Sigmoid colon (tissue), 6 donors: ENCODE measurements at regions not wholly inside any gene's neighbourhood (a gene's known extent, or its start where the extent isn't known, plus 50 kb on each side); places are given as distances from the start of the nearest gene placed in this dataset.

Source experiments
- DNase-seq: peaks from one replicate; pipeline ENCODE4 v3.0.0-alpha.2; 2019
- H3K27ac ChIP-seq, 4 donors: fragments of 200-600 bp; sonication (generic); one replicate each; pipeline ENCODE4 v1.5.1; 2016 to 2019; ENCODE audit warnings: mild to moderate bottlenecking in 1 of 4
- H3K27me3 ChIP-seq, 3 donors: fragments of 200-600 bp; sonication (generic); one replicate each; pipeline ENCODE4 v1.5.1; 2019; ENCODE audit warnings: mild to moderate bottlenecking in 1 of 3
- H3K36me3 ChIP-seq, 4 donors: fragments of 200-600 bp; sonication (generic); one replicate each; pipeline ENCODE4 v1.5.1; 2016 to 2019
- H3K4me1 ChIP-seq, 4 donors: fragments of 200-600 bp; sonication (generic); one replicate each; pipeline ENCODE4 v1.5.1; 2017 to 2019
- H3K4me3 ChIP-seq, 4 donors: fragments of 200-600 bp; sonication (generic); one replicate each; pipeline ENCODE4 v1.5.1; 2017 to 2019; ENCODE audit warnings: mild to moderate bottlenecking in 2 of 4, moderate library complexity in 1 of 4
- H3K9me3 ChIP-seq, 4 donors: fragments of 200-600 bp in 3 of 4; sonication (generic) in 3 of 4; one replicate each; pipeline versions ENCODE4 v1.5.1 to v1.6.1; 2013 to 2019
- EP300 ChIP-seq, 4 donors: sonication (generic); formaldehyde crosslinking; IDR thresholded peaks; one replicate each; pipeline ENCODE4 v1.6.1; 2017; ENCODE audit warnings: antibody characterized with exemption in 4 of 4
- POLR2A ChIP-seq, 2 donors: fragments of 450-650 bp; IDR thresholded peaks; one replicate each; pipeline ENCODE4 v1.6.1; 2016; ENCODE audit warnings: antibody characterized with exemption in 2 of 2, mild to moderate bottlenecking in 2 of 2, moderate library complexity in 2 of 2
- POLR2AphosphoS5 ChIP-seq, 4 donors: sonication (generic); formaldehyde crosslinking; IDR thresholded peaks; one replicate each; pipeline ENCODE4 v1.6.1; 2017; ENCODE audit warnings: antibody characterized with exemption in 4 of 4
- WGBS, 2 donors: extraction: QIAGEN DNeasy Blood & Tissue Kit; methylation state at CpG; one replicate each; pipeline ENCODE4 v1.1.7; 2013; 5-methylcytosine and 5-hydroxymethylcytosine counted together
- intact Hi-C: fragments of 100-400 bp; cut with DNase I; formaldehyde crosslinking; loops from one replicate; pipeline ENCODE4 v1.15.1; 2023
- TF ChIP-seq, protein P1 (sequence below), 4 experiments: fragments of 450-650 bp in 3 of 4; fragments of 200-600 bp in 1 of 4; IDR thresholded peaks; one replicate each; pipeline ENCODE4 v1.5.1; 2016 to 2019; ENCODE audit warnings: antibody characterized with exemption in 4 of 4, mild to moderate bottlenecking in 3 of 4, moderate library complexity in 2 of 4
- donor health status: healthy with polysubstance abuse.
- donor health status: healthy.

- no peaks in the 10 kb centered on the region for H3K36me3 ChIP-seq
- H3K27ac ChIP-seq = no peak overlapping the region
- H3K9me3 ChIP-seq = no peaks in the 10 kb centered on the region
- TF ChIP-seq, protein P1, sequence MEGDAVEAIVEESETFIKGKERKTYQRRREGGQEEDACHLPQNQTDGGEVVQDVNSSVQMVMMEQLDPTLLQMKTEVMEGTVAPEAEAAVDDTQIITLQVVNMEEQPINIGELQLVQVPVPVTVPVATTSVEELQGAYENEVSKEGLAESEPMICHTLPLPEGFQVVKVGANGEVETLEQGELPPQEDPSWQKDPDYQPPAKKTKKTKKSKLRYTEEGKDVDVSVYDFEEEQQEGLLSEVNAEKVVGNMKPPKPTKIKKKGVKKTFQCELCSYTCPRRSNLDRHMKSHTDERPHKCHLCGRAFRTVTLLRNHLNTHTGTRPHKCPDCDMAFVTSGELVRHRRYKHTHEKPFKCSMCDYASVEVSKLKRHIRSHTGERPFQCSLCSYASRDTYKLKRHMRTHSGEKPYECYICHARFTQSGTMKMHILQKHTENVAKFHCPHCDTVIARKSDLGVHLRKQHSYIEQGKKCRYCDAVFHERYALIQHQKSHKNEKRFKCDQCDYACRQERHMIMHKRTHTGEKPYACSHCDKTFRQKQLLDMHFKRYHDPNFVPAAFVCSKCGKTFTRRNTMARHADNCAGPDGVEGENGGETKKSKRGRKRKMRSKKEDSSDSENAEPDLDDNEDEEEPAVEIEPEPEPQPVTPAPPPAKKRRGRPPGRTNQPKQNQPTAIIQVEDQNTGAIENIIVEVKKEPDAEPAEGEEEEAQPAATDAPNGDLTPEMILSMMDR (IDR thresholded peaks at IDR 0.05) = no peak
- TF ChIP-seq POLR2AphosphoS5 (IDR thresholded peaks at IDR 0.05) (no peak), EP300 (IDR thresholded peaks at IDR 0.05) (no peak), POLR2A (IDR thresholded peaks at IDR 0.05) (no peak)
- WGBS, 2 donors = 15 to 50% methylated on average over 5 of the region's 5 CpGs
- no peaks in the 10 kb centered on the region for H3K4me1 ChIP-seq
- intact Hi-C loops = no loop called here
- H3K4me3 ChIP-seq = no peak overlapping the region
- DNase-seq = no peak
- no peaks in the 10 kb centered on the region for H3K27me3 ChIP-seq
Measured at GRCh38 chr2:44825702-44826101, 115.8 kb upstream of the SIX3 start.

GRCh38 chr2:44826601-44827000 lies 114.9 kb upstream of the SIX3 start:
- no peak overlapping the region for H3K4me3 ChIP-seq
- WGBS, 2 donors = 79 to 84% methylated on average over 3 of the region's 3 CpGs

GRCh38 chr2:44829771-44830170 lies 111.7 kb upstream of the SIX3 start:
- Histone ChIP-seq H3K27me3 (no peaks in the 10 kb centered on the region), H3K36me3 (no peaks in the 10 kb centered on the region), H3K4me3 (no peak overlapping the region), H3K9me3 (no peaks in the 10 kb centered on the region), H3K4me1 (no peaks in the 10 kb centered on the region), H3K27ac (no peak overlapping the region)
- DNase-seq = no peak
- WGBS, 2 donors = 95 to 96% methylated on average over 7 of the region's 7 CpGs
- TF ChIP-seq POLR2AphosphoS5 (IDR thresholded peaks at IDR 0.05) = no peak
- no peak for TF ChIP-seq POLR2A (IDR thresholded peaks at IDR 0.05)
- TF ChIP-seq, protein P1 (IDR thresholded peaks at IDR 0.05) = no peak
- intact Hi-C loops = no loop called here

More at GRCh38 chr2:44826601-44827000, 114.9 kb upstream of the SIX3 start:
- no peak for DNase-seq
- Histone ChIP-seq H3K27ac (no peak overlapping the region), H3K9me3 (no peaks in the 10 kb centered on the region), H3K4me1 (no peaks in the 10 kb centered on the region), H3K36me3 (no peaks in the 10 kb centered on the region), H3K27me3 (no peaks in the 10 kb centered on the region)
- TF ChIP-seq POLR2AphosphoS5 (IDR thresholded peaks at IDR 0.05) (no peak), EP300 (IDR thresholded peaks at IDR 0.05) (no peak), POLR2A (IDR thresholded peaks at IDR 0.05) (no peak)
- TF ChIP-seq, protein P1 (IDR thresholded peaks at IDR 0.05) = no peak
- intact Hi-C loops = no loop called here

DNA sequence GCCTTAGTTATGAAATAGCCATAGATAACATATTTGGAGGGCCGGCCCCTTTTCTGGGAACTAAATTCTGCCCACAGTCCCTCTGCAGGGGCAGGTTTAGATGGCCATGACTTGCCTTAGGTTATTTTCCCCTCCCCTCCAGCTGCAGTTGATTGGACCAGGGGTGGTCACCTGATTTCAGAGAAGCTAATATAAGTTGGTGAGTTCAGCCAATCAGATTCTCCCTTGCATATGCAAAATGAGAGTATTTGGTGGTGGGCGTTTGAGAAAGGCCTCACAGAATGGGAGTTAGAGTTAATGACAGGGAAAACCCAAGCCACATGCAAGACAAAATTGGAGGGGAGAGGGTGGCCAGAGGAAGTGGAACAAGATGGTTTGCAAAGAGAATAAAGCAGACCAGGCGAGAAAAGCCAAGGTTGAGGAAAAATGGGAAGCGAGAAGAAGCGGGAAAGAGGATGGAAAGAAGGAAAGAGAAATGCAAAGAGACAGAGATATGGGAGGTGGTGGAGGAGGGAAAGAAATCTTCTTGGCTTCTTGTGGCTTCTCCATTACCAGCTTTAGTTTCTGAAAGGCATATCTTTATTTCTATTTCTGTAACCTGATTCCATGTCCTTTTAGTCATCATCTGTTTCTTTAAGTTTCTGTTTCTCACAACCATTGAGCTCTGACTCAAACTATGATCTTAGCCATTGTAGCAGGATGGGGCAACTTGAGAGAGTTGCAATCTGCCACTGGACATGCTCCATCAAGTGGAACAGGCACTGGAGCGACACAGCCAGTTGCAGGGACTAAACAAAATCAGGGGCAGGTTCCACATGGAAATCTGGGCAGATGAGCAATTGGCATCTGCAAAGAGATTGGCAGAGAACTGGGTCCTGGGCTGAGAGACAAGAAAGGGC lies 108.1 kb upstream of the SIX3 start:
- Histone ChIP-seq H3K4me3 (no peak overlapping the region), H3K36me3 (no peaks in the 10 kb centered on the region), H3K27ac (no peak overlapping the region), H3K4me1 (no peaks in the 10 kb centered on the region), H3K27me3 (no peaks in the 10 kb centered on the region), H3K9me3 (no peaks in the 10 kb centered on the region)
- WGBS, 2 donors = 77 to 80% methylated on average over 6 of the region's 6 CpGs
- no peak for DNase-seq
- TF ChIP-seq POLR2AphosphoS5 (IDR thresholded peaks at IDR 0.05) (no peak), POLR2A (IDR thresholded peaks at IDR 0.05) (no peak), EP300 (IDR thresholded peaks at IDR 0.05) (no peak)
- TF ChIP-seq, protein P1 (IDR thresholded peaks at IDR 0.05) = no peak
- intact Hi-C loops = no loop called here
